NCI-H2196 (cell line): ENCODE measurements at regions not wholly inside any gene's neighbourhood (a gene's known extent, or its start where the extent isn't known, plus 50 kb on each side); places are given as distances from the start of the nearest gene placed in this dataset.

Experiments
- DNase-seq: peaks from one replicate; lab custom pipeline; 2025; ENCODE audit not compliant: unreplicated experiment; lab: John Stamatoyannopoulos, UW

DNA sequence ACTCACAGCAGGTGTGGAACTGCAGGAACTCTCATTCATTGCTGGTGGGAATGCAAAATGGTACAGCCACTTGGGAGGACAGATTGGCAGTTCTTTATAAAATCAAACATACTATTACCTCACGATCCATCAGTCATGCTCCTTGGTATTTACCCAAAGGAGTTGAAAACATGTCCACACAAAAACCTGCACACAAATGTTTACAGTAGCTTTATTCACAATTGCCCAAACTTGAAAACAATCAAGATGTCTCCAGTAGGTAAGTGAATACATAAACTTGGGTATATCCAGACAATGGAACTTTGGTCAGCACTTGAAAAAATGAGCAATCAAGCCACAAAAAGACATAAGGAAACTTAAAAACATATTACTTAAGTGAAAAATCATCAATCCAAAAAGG, 215.5 kb downstream of the IRX1 start:
- DNase-seq, result no peak

DNA sequence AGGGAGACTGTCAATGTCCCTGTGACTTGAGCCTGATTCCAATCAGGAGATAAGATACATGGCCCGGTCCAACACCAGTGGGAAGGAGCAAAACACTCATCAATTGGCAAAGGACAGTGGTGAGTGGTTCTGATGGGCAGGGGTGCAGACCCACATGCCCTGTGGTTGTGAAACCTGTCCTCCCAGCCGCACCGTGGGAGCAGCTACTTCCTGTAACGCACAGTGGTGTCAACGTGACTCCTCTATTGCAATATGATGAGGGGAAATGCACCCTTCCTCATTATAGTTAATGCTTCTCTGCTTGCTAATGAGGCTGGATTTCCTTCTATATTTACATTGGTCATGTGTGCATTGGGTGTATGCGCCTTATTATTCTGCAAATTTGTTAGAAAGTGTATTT, 223.0 kb downstream of the IRX1 start:
- DNase-seq, result no peak

DNA sequence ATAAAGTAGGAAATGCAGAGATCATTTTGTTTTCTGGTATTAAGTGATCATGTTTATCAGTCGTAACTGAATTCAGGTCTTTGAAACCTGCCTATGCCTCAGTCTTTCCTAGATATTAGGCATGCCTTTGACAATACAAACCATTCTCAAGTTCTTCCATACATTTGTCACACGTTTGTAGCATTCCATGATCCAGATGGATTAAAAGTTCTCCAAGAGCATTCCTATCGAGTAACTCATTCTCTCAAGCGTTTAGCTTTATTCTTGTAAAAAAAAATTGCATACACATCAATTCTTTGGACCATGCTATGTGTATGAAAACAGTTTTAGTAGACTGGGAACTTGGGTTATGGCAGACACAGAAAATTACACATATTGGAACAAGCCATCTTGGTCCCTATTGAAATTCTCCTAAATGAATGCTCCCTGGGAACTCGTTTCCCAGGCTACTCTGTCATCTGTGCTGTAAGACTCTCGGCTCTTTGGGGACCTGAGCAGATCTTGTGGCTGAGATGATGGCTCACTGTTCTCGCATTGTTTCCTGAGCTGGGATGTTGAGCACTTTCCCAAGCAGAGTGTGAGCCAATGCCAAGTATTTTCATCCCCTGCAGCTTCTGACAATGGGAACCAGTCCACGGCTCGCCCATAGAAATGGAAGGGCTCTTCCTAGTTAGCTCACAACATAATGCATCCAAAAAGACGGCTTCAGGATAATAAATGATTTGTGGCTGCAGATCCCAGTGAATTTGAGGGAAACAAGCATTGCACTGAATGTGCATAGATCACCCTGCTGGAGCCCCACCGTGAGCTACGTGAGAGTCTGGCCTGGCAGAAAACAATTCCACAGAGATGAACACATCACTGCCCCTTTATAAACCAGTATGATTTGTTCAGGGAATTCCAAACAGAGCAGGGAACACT, 230.2 kb downstream of the IRX1 start:
- no peak for DNase-seq

DNA sequence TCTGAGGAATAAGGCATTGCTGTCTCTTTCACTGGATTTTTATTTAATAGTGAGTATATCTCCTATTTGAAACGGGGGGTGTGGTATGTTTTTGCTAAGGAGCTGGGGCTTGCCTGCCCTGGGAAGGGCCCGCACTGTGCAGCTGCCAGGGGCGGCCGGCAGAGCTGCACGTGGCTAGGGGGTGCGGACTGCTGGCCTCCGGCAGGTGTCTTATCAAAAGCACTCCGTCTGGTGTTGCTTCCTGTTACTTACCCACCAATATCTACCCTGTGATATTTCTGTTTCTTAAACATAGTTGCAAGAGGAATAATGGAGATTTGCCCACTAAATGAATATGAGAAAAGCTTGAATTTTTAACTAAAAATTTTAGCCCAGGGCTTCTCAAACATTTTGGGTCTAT, 232.0 kb downstream of the IRX1 start:
- no peak for DNase-seq

DNA sequence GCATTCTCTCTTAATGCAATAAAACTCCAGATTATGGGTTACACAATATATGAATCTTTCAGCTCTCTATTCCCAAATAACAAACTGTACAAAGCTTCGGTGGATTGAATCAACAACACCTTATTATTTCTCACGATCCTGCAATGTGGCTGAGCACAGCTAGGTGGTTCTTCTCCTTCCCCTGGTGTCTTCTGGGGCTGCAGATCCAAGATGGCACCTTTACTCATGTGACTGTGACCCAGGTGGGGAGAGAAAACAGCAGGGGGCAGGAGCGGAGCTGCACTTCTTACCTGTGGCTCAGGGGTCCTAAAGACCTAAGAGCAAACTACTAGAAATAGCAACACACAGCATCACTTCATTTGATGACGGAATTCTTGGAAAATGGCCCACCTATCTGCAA, 233.1 kb downstream of the IRX1 start:
- no peak for DNase-seq

DNA sequence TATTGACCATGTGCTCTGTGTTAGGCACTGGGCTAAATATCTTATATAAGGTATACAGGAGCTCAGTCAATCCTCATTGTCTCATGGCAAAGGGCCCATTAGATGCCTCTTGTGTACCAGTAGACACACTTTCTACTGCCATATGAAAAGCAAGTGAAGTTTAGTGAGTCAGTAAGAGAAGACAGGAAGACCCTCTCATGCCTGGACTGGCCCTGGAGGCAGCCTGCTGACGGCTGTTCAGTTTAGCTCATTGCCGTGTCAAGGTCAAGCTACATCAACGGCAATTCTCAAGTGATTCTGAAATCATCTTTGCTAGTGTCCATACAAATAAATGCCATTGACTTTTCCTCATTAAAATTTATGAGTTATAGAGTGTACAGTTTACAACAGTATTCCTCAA, 237.9 kb downstream of the IRX1 start:
- no peak for DNase-seq

DNA sequence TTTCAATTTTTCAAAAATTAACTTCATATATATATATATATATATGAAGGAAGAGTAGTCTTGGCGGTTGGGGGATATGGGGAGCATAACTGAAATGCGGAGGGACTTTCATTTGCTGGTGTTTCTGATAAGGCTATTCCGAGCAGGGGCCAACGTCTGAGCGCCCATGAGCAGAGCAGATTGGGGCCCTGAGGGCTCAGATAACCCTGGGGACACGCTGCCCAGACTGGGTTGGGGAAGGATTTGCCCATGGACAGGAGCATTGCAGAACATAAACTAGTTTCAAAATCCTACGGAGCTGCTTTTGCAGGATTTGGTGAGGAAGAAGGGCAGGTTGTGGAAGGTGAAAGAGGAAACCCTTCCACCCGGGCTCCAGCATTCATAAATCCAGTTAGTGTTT, 240.2 kb downstream of the IRX1 start:
- DNase-seq, result no peak

DNA sequence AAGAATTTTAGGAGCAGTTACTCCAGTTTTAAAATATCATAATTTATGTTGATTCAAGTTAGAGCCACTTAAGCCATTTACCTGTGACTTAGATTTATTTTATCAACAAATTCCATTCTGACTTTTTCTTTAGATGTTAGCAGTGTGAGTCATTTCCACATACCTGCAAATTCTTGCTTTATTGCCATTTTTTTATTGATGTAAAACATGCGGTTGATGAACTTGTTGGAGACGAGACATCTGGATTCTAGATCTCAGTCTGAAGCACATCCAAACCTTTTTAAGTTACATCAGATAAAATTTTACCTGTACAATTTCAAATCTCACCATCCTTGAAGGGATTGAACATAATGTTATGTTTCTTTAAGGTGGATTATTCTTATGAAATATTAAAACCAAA, 240.9 kb downstream of the IRX1 start:
- DNase-seq, result no peak

DNA sequence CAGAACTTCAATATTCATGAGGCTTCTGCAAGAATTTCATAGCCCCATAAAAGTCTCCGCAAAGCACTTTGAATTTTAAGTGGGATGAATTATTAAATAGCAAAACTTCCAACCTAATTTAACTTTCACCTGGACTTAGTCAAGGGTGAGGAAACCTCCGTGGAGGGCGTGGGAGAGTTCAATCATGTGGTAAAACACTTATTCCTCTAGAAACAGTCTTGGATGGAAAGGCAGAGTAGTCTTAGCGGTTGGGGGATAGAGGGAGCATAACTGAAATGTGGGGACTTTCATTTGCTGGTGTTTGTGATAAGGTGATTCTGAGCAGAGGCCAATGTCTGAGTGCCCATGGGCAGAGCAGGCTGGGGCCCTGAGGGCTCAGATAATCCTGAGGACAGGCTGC, 241.9 kb downstream of the IRX1 start:
- no peak for DNase-seq

DNA sequence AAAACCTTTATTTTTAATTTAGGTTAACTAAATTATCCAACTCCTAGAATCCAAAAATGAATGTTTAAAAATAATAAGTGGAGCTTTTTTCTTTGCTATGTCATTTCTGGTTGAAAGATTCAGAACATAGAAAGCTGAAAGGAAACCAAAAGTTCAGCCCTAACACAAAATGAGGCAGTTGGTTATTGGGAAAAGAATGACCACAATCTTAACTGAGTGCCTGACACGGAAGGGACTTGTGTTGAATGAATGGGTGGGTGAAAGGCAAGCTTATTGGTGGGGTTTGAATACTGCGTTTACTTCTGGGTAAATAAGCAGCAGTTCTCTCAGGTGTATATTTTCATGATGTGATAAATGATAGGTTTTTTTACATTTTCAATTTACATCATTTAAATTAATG, 243.5 kb downstream of the IRX1 start:
- no peak for DNase-seq

DNA sequence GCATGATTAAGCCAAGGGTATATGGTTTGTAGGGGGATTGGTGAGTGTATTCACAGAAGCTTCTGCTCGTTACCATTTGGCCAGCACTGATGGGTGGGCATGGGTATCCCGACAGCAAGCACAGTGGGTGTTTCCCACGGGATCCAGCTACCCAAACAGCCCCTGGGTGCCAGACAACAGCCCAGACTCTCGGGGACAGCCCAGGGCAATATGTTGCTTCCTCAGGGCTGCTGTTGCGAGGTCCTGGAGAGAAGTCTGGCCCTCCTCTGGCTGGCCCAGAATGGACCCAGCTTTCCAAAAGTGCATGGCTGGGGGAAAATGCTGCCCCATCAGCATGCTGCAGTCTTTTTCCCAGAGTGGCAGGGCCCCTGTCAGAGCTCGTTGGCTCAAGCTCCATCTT, 247.0 kb downstream of the IRX1 start:
- DNase-seq, result no peak

DNA sequence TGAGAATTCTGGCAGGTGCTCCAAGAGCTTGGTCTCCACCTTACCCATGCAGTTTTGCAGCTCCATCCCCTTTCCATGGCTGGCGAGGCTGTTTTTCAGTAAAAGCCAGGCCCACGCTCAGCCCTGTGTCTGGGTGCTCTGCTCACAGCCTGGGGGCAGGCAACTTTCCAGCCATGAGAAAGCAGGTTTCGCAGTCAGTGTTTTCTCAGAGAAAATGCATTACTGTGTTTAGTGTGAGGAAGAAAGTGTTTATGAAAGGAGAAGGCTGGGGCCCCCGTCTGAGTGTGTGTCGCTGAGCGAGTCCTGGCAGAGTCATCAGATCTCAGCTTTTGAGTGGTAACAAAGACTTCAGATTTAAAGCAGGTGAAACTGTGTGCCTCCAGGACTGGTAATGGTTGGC, 248.1 kb downstream of the IRX1 start:
- DNase-seq, result no peak

DNA sequence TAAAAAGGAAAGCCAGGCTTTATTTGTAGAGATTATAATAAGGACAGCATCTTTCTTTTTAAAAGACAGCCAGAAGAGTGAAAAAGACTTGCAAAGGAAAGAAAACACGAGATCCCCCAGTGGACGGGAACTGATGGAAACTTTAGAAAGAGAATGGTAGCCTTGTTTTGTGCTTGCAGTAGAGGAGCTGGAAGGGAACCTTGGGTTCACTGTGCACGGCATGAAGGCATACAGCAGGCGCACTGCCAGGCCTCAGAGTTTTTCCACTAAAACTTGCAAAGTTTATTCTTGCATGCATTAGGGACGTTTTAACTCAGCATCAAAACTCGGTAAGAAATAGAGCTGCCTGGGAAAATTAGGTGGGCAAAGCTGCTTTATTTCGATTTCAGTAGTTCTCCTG, 248.6 kb downstream of the IRX1 start:
- no peak for DNase-seq

DNA sequence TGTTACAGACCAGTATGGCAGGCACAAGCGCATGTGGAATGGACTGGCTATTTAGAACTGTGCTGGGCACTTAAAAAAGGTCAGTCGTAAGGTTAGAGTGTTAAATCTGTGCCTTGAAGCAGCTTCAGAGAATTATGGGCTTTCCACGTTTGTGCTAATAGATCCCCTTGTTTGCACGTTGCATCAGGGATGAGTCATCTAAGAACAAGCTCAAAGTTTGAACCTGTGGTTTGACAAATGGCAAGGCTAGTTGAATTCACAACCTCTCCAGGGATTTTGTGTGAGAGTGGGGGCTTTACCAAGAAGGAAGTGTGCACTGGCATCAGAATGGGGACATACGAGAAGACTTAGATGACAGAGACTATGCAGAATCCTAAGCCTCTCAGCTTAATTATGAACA, 249.6 kb downstream of the IRX1 start:
- no peak for DNase-seq

DNA sequence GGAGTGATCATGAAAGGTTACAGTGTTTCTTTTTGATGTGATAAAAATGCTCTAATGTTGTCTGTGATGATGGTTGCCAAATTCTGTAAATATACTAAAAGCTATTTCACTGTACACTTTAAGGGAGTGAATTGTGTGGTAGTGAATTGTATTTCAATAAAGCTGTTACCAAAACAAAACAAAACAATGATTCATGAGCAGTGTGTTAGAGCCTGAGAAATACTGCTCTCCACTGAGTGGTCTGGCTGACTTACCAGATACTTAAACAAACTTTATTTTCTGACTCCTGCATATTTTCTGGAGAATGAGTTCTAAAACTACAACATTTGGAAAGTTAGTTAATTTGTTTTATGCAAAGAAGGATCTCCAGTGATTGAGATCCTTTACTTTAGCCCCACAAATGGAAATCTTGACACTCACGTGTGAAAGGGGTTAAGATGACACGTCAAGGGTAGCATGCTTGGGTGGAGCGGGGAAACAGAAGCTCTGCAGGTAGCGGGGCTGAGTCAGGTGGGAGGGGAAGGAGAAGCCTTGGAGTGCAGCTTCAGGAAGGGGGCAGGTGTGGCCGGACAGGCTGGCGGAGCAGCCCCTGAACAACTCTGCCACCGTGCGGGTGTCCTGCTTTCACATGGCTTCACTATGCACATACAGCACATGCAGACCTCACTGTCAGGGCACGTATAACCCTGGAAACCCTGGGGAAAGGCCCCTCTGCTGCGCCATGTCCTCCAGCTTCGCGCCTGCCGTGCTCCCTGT, 256.7 kb downstream of the IRX1 start:
- DNase-seq, result no peak

DNA sequence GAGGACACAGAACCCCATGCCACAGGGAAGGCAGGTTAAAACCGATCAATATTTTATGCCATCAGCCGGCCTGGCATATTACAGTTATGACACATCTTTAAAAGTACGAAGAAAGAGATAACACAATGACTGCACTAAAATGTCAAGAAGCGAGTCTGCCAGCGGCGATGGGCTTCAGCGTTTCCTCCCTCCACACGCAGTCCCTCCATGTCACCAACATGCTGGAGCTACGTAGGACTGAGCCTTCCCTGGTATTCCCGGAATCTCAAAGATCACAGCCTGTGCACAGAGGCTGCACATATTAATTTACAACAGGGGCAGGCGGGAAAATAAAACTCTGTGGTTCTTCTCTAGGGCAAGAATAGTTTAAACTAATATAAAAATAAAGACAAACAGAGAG, 257.7 kb downstream of the IRX1 start:
- no peak for DNase-seq

DNA sequence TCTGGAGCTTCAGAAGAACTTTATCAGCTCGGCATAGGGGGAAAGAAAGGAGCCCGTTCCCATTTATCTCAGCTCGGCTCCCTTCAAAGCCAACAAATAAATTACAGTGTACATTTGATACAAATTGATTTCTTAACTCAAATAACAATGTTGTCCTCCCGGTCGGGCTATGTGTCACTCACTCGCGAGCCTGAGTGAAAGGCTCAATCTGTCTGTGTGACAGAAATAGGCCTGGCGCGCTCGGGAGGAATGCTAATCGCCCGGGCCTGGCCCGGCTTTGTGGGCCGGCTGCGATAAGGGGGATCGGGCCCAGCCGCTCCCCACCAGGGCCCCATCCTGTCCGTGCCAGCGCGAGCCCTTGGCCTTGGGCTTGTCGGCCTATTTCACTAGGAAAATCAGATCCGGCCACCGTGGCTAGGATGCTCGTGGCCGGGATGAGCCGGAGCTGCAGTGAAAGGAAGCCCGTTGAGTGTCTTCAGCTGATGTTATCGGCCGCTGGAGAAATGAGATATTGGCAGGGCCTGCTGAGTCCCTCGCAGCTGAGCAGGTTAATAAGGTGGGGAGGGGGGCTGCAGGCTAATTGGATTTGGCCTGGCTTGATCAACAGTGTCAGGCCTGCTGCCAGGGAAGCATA, 258.7 kb downstream of the IRX1 start:
- no peak for DNase-seq

DNA sequence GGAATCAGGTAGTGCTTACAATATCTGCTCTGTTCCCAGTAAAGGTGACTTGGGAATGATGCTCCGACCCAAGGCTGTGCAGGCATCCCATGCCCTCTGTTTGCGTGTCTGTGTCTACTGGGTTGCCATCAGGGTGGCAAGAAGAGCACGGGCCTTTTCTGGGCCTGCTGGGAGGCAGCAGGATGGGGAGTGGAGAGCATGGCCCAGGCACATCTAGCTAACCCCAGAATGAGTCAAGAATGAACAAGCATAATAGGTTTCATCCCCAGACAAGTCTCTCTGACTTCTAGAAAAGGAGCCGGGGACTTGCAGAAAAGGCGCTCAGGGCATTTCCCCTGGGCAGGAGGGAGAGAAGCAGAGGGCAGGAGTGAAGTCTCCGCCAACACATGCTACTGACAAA, 260.4 kb downstream of the IRX1 start:
- DNase-seq, result no peak

DNA sequence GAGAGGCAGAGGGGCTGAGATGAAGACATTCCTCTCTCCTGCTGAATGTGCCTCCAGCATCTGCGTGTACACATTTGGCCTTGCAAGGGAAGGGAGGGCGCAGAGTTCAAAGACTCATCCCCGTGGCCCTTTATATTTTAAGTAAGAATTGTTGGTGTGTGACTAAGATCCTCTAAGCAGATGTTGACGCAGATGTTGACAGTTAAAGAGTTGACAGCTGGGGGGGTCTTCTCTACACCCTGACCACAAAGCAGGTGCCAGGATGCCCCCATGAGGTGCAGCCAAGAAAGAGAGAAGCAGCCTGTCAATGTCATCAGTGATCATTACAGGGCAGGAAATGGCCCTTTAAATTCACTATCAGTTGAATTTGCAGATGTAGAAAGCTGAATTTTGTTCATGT, 262.9 kb downstream of the IRX1 start:
- DNase-seq, result no peak

DNA sequence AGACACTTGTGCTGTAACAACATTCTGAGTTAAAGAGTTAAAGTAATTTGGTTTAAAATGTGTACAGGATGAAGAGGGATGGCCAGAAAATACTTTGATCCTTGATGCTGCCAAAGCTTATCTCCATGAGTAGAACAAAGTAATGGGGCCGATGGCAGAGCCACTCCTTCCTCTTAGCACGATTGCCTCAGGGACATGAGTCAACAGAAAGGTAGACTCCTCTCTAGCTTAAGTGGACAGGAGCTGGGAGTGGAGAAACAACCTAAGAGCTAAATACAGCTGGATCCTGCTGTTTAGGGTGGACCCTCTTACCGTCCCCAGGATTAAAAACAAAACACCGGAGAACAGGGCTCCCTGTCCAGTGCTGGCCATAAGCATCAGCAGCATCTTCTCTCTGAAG, 267.3 kb downstream of the IRX1 start:
- no peak for DNase-seq

DNA sequence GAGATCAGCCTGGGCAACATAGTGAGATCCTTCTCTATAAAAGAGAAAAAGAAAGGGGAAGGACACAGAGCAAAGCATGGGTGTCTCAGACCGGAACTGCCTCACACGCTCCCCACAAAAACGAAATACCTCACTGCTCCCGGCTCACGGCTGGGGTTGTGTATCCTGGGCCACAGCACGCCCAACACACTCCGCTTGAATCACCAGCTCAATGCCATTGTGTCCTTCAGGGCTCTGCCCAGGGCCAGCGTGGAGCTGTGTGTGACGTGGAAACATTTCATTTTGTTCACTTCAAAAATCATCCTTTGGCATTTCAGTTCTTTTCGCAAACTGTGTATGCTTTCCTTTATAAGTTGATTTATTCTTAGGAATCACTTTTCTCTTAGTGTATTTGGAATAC, 279.5 kb downstream of the IRX1 start:
- DNase-seq, result no peak

DNA sequence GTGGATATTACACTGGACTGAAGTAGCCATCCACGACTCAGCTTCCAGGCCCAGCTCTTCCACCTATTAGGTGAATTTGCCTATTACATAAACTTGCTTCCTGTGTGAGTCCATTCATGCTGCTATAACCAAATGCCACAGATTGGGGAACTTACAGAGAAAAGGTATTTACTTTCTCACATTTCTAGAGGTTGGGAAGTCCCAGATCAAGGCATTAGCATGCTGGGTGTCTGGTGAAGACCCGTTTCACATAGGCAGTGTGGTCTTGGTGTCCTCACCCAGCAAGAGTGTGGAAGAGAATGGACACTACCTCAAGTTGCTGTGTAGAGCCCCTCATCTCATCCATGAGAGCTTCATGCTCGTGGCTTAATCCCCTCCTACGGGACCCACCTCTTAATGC, 282.6 kb downstream of the IRX1 start:
- no peak for DNase-seq
